ENCODE measurements at regions not wholly inside any gene's neighbourhood (a gene's known extent, or its start where the extent isn't known, plus 50 kb on each side); places are given as distances from the start of the nearest gene placed in this dataset.

GRCh38 chr9:107738789-107739188, 249.2 kb upstream of the KLF4 start:
- Histone ChIP-seq H3K9ac (ENCODE audit: control insufficient read depth, extremely low read depth, insufficient read depth, low read length) (peak overlapping the region; percentile 79), H2AFZ (ENCODE audit: control insufficient read depth, low read length) (peak overlapping the region; percentile 51), H3K9me3 (ENCODE audit: control insufficient read depth, low read depth, low read length) (no peaks in the 10 kb centered on the region), H3K9me1 (ENCODE audit: control insufficient read depth, extremely low read depth, insufficient read depth, low read length) (peaks cover 2% of the 10 kb centered on the region), H3K27me3 (ENCODE audit: control insufficient read depth, extremely low read depth, insufficient read depth, low read length) (no peaks in the 10 kb centered on the region), H3K36me3 (ENCODE audit: control insufficient read depth in 2 of 2, extremely low read depth in 1 of 2, insufficient read depth in 2 of 2, low read length in 2 of 2) (no peaks in the 10 kb centered on the region), H3K4me3 (ENCODE audit: control insufficient read depth in 2 of 3, extremely low read depth in 1 of 3, insufficient read depth in 2 of 3, low read depth in 1 of 3, low read length in 3 of 3) (peak overlapping the region in 2 of 3 experiments; percentile 29 to 33), H3K4me2 (ENCODE audit: control insufficient read depth, extremely low read depth, insufficient read depth, low read depth, low read length) (peak overlapping the region; percentile 75), H3K27ac (ENCODE audit: control insufficient read depth, insufficient read depth, low read length) (peak overlapping the region; percentile 98), H4K20me1 (ENCODE audit: control insufficient read depth, extremely low read depth, insufficient read depth, low read length) (no peaks in the 10 kb centered on the region), H3K4me1 (ENCODE audit: control insufficient read depth, extremely low read depth, insufficient read depth, low read length) (peaks cover 46% of the 10 kb centered on the region), H3K79me2 (ENCODE audit: control insufficient read depth, insufficient read depth, low read length) (no peaks in the 10 kb centered on the region)
- FAIRE-seq, result peak; percentile 71
- DNase-seq (ENCODE audit: low read depth, low spot score), result peak; percentile 46
- dilution Hi-C loops (cut with MboI; ENCODE audit: extremely low pct_ligation_motif_present, low sequenced_read_pairs), result no loop called here
- TF ChIP-seq EZH2 (IDR thresholded peaks at IDR 0.05; ENCODE audit: low read length) (no peak), CTCF (optimal IDR thresholded peaks at IDR 0.05 in 1 of 3, IDR thresholded peaks at IDR 0.05 in 1 of 3, conservative IDR thresholded peaks at IDR 0.05 in 1 of 3; ENCODE audit: extremely low read depth in 1 of 3, insufficient read depth in 2 of 3, low read length in 3 of 3) (no peak)

GRCh38 chr9:107737987-107738743, 248.6 kb upstream of the KLF4 start:
- DNase-seq (ENCODE audit: low read depth, low spot score) (peak; percentile 38), FAIRE-seq (peak; percentile 81)
- H3K9ac ChIP-seq (ENCODE audit: control insufficient read depth, extremely low read depth, insufficient read depth, low read length), result peak overlapping the region; percentile 79
- no peaks in the 10 kb centered on the region for H3K9me3 ChIP-seq (ENCODE audit: control insufficient read depth, low read depth, low read length)
- H3K9me1 ChIP-seq (ENCODE audit: control insufficient read depth, extremely low read depth, insufficient read depth, low read length), result peaks cover 2% of the 10 kb centered on the region
- H3K36me3 ChIP-seq (ENCODE audit: control insufficient read depth in 2 of 2, extremely low read depth in 1 of 2, insufficient read depth in 2 of 2, low read length in 2 of 2), result no peaks in the 10 kb centered on the region
- H3K79me2 ChIP-seq (ENCODE audit: control insufficient read depth, insufficient read depth, low read length), result no peaks in the 10 kb centered on the region
- H3K4me2 ChIP-seq (ENCODE audit: control insufficient read depth, extremely low read depth, insufficient read depth, low read depth, low read length), result peak overlapping the region; percentile 75
- H3K4me1 ChIP-seq (ENCODE audit: control insufficient read depth, extremely low read depth, insufficient read depth, low read length), result peaks cover 52% of the 10 kb centered on the region
- no peaks in the 10 kb centered on the region for H3K27me3 ChIP-seq (ENCODE audit: control insufficient read depth, extremely low read depth, insufficient read depth, low read length)
- peak overlapping the region; percentile 98 for H3K27ac ChIP-seq (ENCODE audit: control insufficient read depth, insufficient read depth, low read length)
- dilution Hi-C loops (cut with MboI; ENCODE audit: extremely low pct_ligation_motif_present, low sequenced_read_pairs), result no loop called here
- no peaks in the 10 kb centered on the region for H4K20me1 ChIP-seq (ENCODE audit: control insufficient read depth, extremely low read depth, insufficient read depth, low read length)
- TF ChIP-seq CTCF (optimal IDR thresholded peaks at IDR 0.05 in 1 of 3, IDR thresholded peaks at IDR 0.05 in 1 of 3, conservative IDR thresholded peaks at IDR 0.05 in 1 of 3; ENCODE audit: extremely low read depth in 1 of 3, insufficient read depth in 2 of 3, low read length in 3 of 3), result no peak
- no peak for TF ChIP-seq EZH2 (IDR thresholded peaks at IDR 0.05; ENCODE audit: low read length)
- H2AFZ ChIP-seq (ENCODE audit: control insufficient read depth, low read length), result peak overlapping the region; percentile 52
- peak overlapping the region in 2 of 3 experiments; percentile 42 to 53 for H3K4me3 ChIP-seq (ENCODE audit: control insufficient read depth in 2 of 3, extremely low read depth in 1 of 3, insufficient read depth in 2 of 3, low read depth in 1 of 3, low read length in 3 of 3)

All from keratinocyte (primary cell).